GM11168 (cell line): ENCODE measurements at regions not wholly inside any gene's neighbourhood (a gene's known extent, or its start where the extent isn't known, plus 50 kb on each side); places are given as distances from the start of the nearest gene placed in this dataset.
"Not testable (repeated sequence)": the region's sequence is repeated elsewhere in the genome, so short reads cannot be mapped to it uniquely, and the experiment has no call there.

Experiments
- in situ Hi-C: fragments of 300-500 bp; cut with MboI; formaldehyde crosslinking; loops from one replicate; pipeline ENCODE4 v1.12.0; 2022; ENCODE audit warnings: low sequenced_read_pairs; ENCODE audit not compliant: unreplicated experiment

- in situ Hi-C loops, result no loop called here
These were observed 154.2 kb downstream of the ALDH8A1 start for GRCh38 chr6:134795691-134796090.

DNA sequence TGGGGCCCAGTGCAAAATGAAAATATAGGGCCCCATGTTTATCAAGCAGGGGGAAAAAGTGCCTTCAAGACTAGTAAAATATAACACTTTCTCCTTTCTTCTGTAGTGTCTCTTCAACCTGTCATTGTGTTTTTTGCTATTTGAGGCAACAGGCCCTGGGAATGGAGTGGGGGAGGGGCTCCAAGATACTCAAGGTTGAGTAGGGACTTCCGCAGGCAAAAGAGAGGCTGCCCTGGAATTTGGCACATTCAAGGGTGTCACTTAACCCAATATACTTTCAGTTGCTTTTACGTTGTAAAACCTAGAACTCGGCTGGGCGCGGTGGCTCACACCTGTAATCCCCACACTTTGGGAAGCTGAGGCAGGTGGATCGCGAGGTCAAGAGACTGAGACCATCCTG, 154.9 kb downstream of the ALDH8A1 start:
- in situ Hi-C loops, result no loop called here

DNA sequence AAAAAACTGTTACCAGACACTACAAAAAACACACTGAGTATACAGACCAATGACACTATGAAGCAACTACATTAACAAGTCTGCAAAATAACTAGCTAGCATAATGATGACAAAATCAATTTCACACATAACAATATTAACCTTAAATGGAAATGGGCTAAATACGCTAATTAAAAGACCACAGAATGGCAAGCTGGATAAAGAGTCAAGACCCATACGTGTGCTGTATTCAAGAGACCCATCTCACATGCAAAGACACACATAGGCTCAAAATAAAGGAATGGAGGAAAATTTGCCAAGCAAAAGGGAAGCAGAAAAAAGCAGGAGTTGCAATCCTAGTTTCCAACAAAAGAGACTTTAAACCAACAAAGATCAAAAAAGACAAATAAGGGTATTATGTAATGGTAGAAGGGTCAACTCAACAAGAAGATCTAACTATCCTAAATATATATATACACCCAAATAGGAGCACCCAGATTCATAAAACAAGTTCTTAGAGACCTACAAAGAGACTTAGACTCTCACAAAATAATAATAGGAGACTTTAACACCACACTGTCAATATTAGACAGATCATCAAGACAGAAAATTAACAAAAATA, 158.6 kb downstream of the ALDH8A1 start:
- in situ Hi-C loops, result not testable (repeated sequence)

DNA sequence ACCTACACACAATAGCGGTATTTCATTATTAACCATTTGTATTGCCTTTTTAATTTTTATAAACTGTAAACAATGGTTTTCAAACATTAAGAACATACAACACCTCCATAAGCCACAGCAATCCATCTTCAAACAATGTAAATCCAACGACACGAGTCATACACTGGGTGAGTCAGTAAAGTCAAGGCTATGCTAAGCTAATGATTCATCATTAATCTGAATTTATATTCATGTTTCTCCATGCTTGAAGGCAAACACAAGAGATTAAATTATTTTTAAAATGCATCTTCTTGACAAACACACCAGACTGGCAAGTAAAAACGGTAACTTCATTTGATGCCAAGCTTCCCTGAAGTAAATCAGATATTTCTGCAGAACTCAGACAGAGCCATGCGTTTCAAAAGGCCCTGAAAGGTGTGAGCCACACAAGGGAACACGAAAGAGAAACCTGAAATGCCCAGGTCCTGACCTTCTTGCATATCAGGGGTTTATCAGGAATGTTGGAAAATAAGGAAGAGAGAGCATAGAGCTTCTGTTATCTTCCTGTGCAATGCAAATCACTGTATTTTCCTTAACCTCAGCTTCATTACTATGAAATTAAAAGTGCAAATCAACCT, 162.5 kb downstream of the ALDH8A1 start:
- in situ Hi-C loops, result no loop called here

- in situ Hi-C loops, result no loop called here
These were observed 165.6 kb downstream of the ALDH8A1 start for GRCh38 chr6:134784336-134784735.

DNA sequence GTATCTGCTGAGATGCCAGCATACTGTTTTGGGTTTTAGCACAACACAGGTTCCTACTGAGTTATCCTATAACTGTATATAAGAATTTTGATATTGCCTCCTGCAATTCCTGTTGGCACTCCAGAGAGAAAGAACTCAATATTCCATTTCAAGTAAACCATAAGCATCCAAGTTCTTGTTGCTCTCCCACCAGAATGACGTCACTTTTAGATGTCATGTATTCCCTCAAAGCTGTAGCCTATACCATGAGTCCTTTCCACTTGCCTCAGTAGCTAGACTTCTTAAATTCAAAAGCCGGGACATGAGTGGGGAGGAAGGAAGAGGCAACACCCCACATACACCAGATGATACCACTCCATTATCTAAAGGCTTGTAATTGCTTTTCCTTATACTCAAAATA, 171.5 kb downstream of the ALDH8A1 start:
- in situ Hi-C loops, result no loop called here

DNA sequence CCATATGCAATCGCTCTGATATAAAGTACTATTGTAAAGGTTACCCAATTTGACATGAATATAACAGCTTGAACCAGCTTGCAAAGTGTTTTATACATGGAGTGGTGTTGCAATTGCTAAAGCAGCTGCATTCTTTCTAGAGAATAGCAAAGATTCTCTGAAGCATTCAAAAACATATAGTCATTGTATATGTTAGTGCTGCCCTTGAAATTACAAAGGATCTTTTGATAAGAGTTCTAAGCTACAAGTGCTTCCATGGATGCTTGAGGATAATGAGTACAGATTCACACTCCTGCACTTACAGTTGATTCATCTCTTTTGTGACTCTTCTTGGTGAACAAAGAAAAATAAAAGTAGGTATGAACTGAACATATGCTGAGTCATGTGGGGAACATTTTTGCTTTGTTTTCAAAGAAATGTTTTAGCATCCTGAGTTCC, 175.7 kb downstream of the ALDH8A1 start:
- in situ Hi-C loops, result no loop called here

- in situ Hi-C loops, result no loop called here
These were observed 177.1 kb downstream of the ALDH8A1 start for GRCh38 chr6:134772671-134773360.

DNA sequence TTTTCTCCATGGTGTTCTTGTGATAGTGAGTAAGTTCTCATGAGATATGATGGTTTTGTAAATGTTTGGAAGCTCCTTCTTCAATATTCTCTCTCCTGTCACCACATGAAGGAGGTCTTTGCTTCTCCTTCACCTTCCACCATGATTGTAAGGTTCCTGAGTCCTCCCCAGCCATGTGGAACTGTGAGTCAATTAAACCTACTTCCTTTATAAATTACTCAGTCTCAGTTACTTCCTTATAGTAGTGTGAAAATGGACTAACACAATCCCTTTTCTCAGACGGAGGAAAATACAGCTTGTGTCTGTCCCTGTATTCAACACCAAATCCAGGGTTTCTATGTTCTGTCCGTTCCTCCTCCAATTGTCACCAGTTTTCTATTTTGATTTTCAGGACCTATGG, 181.0 kb downstream of the ALDH8A1 start:
- in situ Hi-C loops, result no loop called here

DNA sequence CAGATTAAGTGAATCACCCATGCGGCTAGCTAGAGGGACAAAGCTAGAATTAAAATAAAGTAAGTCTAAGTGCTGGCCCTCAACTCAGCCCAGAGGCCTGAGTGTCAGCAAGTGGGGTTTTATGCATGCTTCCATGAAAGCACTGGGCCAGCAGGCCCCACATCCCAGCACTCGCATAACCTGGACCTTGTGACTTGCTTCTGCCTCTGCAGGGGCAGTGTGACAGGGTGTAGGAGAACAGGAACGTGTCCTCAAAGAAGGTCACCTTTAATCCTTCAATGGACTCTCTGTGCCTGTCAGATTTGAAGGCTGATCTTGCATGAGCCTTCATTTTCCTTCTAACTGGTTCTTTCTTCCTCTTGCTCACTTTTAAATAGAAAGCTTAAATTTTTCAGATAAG, 183.4 kb downstream of the ALDH8A1 start:
- in situ Hi-C loops, result no loop called here

DNA sequence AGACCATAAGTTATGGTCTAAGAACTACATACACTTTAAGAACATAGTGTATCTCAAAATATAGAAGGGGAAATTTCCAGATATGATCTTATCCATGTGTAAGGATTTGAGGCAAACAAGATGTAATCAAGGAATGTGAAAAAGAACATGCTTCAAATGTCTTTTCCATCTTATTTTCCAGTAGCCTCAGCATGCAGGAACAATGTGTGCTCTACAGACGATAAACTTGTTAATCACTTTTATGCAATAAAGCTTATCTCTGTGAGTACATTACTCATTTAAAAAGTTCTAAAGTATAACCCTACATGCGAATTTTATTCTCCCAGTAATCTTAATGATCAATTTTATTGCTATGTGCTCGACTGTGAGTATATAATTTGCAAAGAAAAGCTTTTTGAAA, 185.2 kb downstream of the ALDH8A1 start:
- in situ Hi-C loops, result no loop called here

DNA sequence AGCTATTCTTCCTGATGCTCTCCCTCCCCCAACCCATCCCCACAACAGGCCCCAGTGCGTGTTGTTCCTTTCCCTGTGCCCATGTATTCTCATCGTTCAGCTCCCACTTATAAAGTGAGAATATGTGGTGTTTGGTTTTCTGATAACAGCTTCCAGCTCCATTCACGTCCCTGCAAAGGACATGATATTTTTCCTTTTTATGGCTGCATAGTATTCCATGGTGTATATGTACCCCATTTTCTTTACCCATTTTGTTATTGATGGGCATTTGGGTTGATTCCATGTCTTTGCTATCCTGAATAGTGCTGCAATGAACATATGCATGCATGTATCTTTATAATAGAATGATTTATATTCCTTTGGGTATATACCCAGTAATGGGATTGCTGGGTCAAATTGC, 186.3 kb downstream of the ALDH8A1 start:
- in situ Hi-C loops, result not testable (repeated sequence)

GRCh38 chr6:134758621-134759020, 191.3 kb downstream of the ALDH8A1 start:
- in situ Hi-C loops, result loop anchor here (10.0 kb wide), 1 partner anchor 174 kb away; no protein-coding TSS in a partner anchor

DNA sequence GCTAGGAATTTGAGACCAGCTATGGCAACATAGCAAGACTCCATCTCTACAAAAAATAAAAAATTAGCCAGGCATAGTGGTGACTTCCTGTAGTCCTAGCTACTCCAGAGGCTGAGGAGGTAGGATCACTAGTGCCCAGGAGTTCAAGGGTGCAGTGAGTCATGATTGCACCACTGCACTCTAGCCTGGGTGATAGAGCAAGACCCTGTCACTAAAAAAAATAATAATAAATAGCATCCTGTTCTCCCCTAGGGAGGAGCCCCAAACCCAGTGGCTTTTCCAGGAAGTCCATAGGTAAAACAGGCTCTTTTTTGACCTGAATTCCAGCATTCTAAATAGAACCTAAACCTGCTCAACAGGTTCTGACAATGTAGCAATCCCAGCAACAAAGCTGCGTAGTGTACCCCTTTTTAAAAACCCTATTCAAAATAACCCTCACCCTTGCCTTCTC, 192.0 kb downstream of the ALDH8A1 start:
- in situ Hi-C loops, result loop anchor here (10.0 kb wide), 1 partner anchor 173 kb away; no protein-coding TSS in a partner anchor

GRCh38 chr6:134756374-134757025, 193.4 kb downstream of the ALDH8A1 start:
- in situ Hi-C loops, result loop anchor here (10.0 kb wide), 1 partner anchor 172 kb away; no protein-coding TSS in a partner anchor

DNA sequence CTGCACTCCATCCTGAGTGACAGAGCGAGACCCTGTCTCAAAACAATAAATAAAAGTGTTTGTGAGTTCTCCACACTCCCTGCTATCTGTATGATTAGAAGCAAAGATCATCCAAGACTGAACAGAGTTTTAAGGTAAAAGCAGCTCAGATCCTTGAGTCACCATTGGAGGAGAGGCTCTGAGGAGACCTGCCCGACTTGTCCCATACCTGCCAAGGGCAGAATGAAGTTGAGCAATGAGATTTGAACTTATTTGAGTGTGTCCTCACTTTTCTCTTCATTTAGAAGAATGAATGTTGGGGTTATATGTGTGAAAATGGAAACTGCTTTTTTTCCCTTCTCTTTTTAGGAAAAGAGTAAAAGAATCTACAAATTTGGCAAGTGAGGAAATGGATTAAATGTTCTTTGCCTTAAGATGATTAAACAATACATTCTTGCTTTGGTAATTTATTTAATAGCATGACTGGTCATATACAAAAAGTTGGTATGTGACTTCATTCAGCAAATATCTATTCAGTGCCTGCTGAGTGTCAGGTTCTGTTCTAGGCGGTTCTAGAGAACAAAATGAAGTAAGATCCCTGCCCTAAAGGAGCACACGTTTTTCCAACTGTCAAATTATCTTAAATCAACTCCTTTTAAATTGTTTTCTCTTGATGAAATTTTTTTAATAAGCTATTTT, 195.7 kb downstream of the ALDH8A1 start:
- in situ Hi-C loops, result loop anchor here (10.0 kb wide), 1 partner anchor 169 kb away; no protein-coding TSS in a partner anchor

- in situ Hi-C loops, result loop anchor here (10.0 kb wide), 1 partner anchor 168 kb away; no protein-coding TSS in a partner anchor
These were observed 196.9 kb downstream of the ALDH8A1 start for GRCh38 chr6:134753001-134753400.

DNA sequence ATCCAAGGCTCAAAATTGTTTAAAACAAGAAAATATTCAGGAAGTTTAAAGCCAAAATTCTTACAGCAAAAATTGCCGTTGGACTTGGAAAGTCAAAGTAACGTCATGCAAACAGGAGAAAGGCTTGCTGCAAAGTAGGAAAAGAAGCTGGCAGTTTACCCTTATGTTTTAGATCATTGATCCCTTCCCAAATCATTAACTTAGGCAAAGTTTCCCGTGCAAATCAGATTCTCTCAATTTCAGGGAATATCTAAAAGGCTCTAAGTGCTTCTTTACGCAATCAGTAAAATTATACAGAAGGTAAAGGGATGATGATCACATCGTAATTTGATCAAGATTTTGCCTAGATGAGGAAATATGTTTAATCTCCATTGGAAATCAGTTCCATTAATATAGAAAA, 197.5 kb downstream of the ALDH8A1 start:
- in situ Hi-C loops, result loop anchor here (10.0 kb wide), 1 partner anchor 168 kb away; no protein-coding TSS in a partner anchor

DNA sequence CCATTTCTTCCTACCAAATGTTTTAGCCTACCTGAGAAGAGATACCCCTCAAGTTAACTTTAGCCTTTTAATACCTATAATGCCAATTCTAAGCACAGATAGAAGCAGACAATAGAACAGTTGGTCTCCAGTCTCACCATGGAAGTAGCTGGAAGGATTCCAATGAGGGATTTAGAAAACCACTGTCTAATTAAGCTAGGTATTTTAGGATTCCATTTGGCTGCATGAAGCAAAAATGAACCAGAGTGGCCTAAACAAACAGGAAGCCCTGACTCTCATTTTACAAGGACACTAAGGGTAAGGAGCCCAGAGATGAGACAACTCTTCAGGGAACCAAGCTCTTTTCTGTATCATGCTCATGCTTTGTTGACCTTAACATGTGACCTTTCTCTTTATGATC, 199.2 kb downstream of the ALDH8A1 start:
- in situ Hi-C loops, result loop anchor here (10.0 kb wide), 1 partner anchor 166 kb away; no protein-coding TSS in a partner anchor

- in situ Hi-C loops, result no loop called here
These were observed 201.4 kb downstream of the ALDH8A1 start for GRCh38 chr6:134748484-134748883.
